ENCODE measurements at regions not wholly inside any gene's neighbourhood (a gene's known extent, or its start where the extent isn't known, plus 50 kb on each side); places are given as distances from the start of the nearest gene placed in this dataset.

GRCh38 chr5:5700549-5700948 is 278.1 kb downstream of the ICE1 start:
- Histone ChIP-seq H3K79me2 (ENCODE audit: control insufficient read depth, insufficient read depth, low read length) (no peaks in the 10 kb centered on the region), H3K9ac (ENCODE audit: insufficient read depth, low read length) (no peak overlapping the region)

GRCh38 chr5:5699062-5699461 is 276.6 kb downstream of the ICE1 start:
- H4K20me1 ChIP-seq (ENCODE audit: control insufficient read depth, extremely low read depth, insufficient read depth, low read length) = no peaks in the 10 kb centered on the region
- no peak overlapping the region for H3K4me2 ChIP-seq (ENCODE audit: extremely low read depth, insufficient read depth, low read length)
- no peak for DNase-seq (ENCODE audit: low read depth in 2 of 2)
- H3K4me1 ChIP-seq (ENCODE audit: control insufficient read depth, extremely low read depth, insufficient read depth, low read length) = no peaks in the 10 kb centered on the region
- no peak overlapping the region for H3K27ac ChIP-seq (ENCODE audit: insufficient read depth, low read length)
- H3K9ac ChIP-seq (ENCODE audit: insufficient read depth, low read length) = no peak overlapping the region
- no peaks in the 10 kb centered on the region for H3K9me3 ChIP-seq (ENCODE audit: control insufficient read depth, insufficient read depth, low read depth, low read length)
- H2AFZ ChIP-seq (ENCODE audit: low read length) = no peak overlapping the region
- H3K79me2 ChIP-seq (ENCODE audit: control insufficient read depth, insufficient read depth, low read length) = no peaks in the 10 kb centered on the region
- H3K4me3 ChIP-seq (replicated peaks in 1 of 4; ENCODE audit: control extremely low read depth in 1 of 4, insufficient read depth in 1 of 4, low read depth in 3 of 4, low read length in 4 of 4) = no peak overlapping the region
- no peaks in the 10 kb centered on the region for H3K27me3 ChIP-seq (ENCODE audit: control insufficient read depth, insufficient read depth, low read length)
- TF ChIP-seq EZH2 (IDR thresholded peaks at IDR 0.05; ENCODE audit: low read length, missing control alignments) = no peak
- no peak for TF ChIP-seq CTCF (conservative IDR thresholded peaks at IDR 0.05 in 1 of 2, IDR thresholded peaks at IDR 0.05 in 1 of 2; ENCODE audit: low read depth in 1 of 2, low read length in 2 of 2)
- H3K36me3 ChIP-seq (ENCODE audit: control insufficient read depth, insufficient read depth, low read length) = no peaks in the 10 kb centered on the region

More at GRCh38 chr5:5700549-5700948, 278.1 kb downstream of the ICE1 start:
- no peaks in the 10 kb centered on the region for H3K9me3 ChIP-seq (ENCODE audit: control insufficient read depth, insufficient read depth, low read depth, low read length)
- H4K20me1 ChIP-seq (ENCODE audit: control insufficient read depth, extremely low read depth, insufficient read depth, low read length) = no peaks in the 10 kb centered on the region
- no peaks in the 10 kb centered on the region for H3K27me3 ChIP-seq (ENCODE audit: control insufficient read depth, insufficient read depth, low read length)
- no peak for DNase-seq (ENCODE audit: low read depth in 2 of 2)
- no peak overlapping the region for H2AFZ ChIP-seq (ENCODE audit: low read length)
- H3K4me2 ChIP-seq (ENCODE audit: extremely low read depth, insufficient read depth, low read length) = no peak overlapping the region
- H3K4me3 ChIP-seq (replicated peaks in 1 of 4; ENCODE audit: control extremely low read depth in 1 of 4, insufficient read depth in 1 of 4, low read depth in 3 of 4, low read length in 4 of 4) = no peak overlapping the region
- H3K27ac ChIP-seq (ENCODE audit: insufficient read depth, low read length) = no peak overlapping the region
- H3K36me3 ChIP-seq (ENCODE audit: control insufficient read depth, insufficient read depth, low read length) = no peaks in the 10 kb centered on the region
- H3K4me1 ChIP-seq (ENCODE audit: control insufficient read depth, extremely low read depth, insufficient read depth, low read length) = no peaks in the 10 kb centered on the region
- TF ChIP-seq EZH2 (IDR thresholded peaks at IDR 0.05; ENCODE audit: low read length, missing control alignments) = no peak
- TF ChIP-seq CTCF (conservative IDR thresholded peaks at IDR 0.05 in 1 of 2, IDR thresholded peaks at IDR 0.05 in 1 of 2; ENCODE audit: low read depth in 1 of 2, low read length in 2 of 2) = no peak

- Histone ChIP-seq H3K4me2 (ENCODE audit: extremely low read depth, insufficient read depth, low read length) (no peak overlapping the region), H3K9ac (ENCODE audit: insufficient read depth, low read length) (no peak overlapping the region), H3K79me2 (ENCODE audit: control insufficient read depth, insufficient read depth, low read length) (no peaks in the 10 kb centered on the region), H3K4me1 (ENCODE audit: control insufficient read depth, extremely low read depth, insufficient read depth, low read length) (no peaks in the 10 kb centered on the region), H3K9me3 (ENCODE audit: control insufficient read depth, insufficient read depth, low read depth, low read length) (no peaks in the 10 kb centered on the region), H3K4me3 (replicated peaks in 1 of 4; ENCODE audit: control extremely low read depth in 1 of 4, insufficient read depth in 1 of 4, low read depth in 3 of 4, low read length in 4 of 4) (no peak overlapping the region), H2AFZ (ENCODE audit: low read length) (no peak overlapping the region), H3K27me3 (ENCODE audit: control insufficient read depth, insufficient read depth, low read length) (no peaks in the 10 kb centered on the region), H4K20me1 (ENCODE audit: control insufficient read depth, extremely low read depth, insufficient read depth, low read length) (no peaks in the 10 kb centered on the region), H3K27ac (ENCODE audit: insufficient read depth, low read length) (no peak overlapping the region), H3K36me3 (ENCODE audit: control insufficient read depth, insufficient read depth, low read length) (no peaks in the 10 kb centered on the region)
- no peak for TF ChIP-seq EZH2 (IDR thresholded peaks at IDR 0.05; ENCODE audit: low read length, missing control alignments)
- DNase-seq (ENCODE audit: low read depth in 2 of 2) = no peak
Measured at GRCh38 chr5:5695266-5695665, 272.8 kb downstream of the ICE1 start.

All from fibroblast of lung (primary cell).